SK-N-SH (cell line): ENCODE measurements at regions not wholly inside any gene's neighbourhood (a gene's known extent, or its start where the extent isn't known, plus 50 kb on each side); places are given as distances from the start of the nearest gene placed in this dataset.
"Not testable (repeated sequence)": the region's sequence is repeated elsewhere in the genome, so short reads cannot be mapped to it uniquely, and the experiment has no call there.

Experiments
- CTCF ChIP-seq: fragments of 200-600 bp; sonication (generic); IDR thresholded peaks from 2 replicates; pipeline ENCODE4 v1.6.1; 2017; ENCODE audit warnings: antibody characterized with exemption, mild to moderate bottlenecking, moderate library complexity
- EZH2phosphoT487 ChIP-seq: fragments of 200-600 bp; sonication (generic); IDR thresholded peaks from 2 replicates; pipeline ENCODE4 v1.6.1; 2017; ENCODE audit warnings: low read depth, mixed run types, mild to moderate bottlenecking, antibody characterized with exemption, moderate library complexity, borderline replicate concordance
- FOSL2 ChIP-seq: IDR thresholded peaks from 2 replicates; pipeline ENCODE4 v1.4.0; 2012; ENCODE audit warnings: low read depth, mild to moderate bottlenecking, moderate library complexity, borderline replicate concordance
- GABPA ChIP-seq: IDR thresholded peaks from 2 replicates; pipeline ENCODE4 v1.4.0; 2012; ENCODE audit warnings: low read depth, mild to moderate bottlenecking
- MAX ChIP-seq: IDR thresholded peaks from 2 replicates; pipeline ENCODE4 v1.4.0; 2012; ENCODE audit warnings: low read depth
- PBX3 ChIP-seq: IDR thresholded peaks from 2 replicates; pipeline ENCODE4; 2012
- POLR2AphosphoS5 ChIP-seq: IDR thresholded peaks from 2 replicates; pipeline ENCODE4 v1.6.1; 2012; ENCODE audit warnings: low read depth, low read length
- REST ChIP-seq: IDR thresholded peaks from 2 replicates; pipeline ENCODE4 v1.6.1; 2012; ENCODE audit warnings: mild to moderate bottlenecking, low read depth, low read length, moderate library complexity
- RFX5 ChIP-seq: IDR thresholded peaks from 2 replicates; pipeline ENCODE4 v1.6.1; 2012; ENCODE audit warnings: mild to moderate bottlenecking, improper control_type of control experiment, low read length
- TCF12 ChIP-seq: IDR thresholded peaks from 2 replicates; pipeline ENCODE4 v1.4.0; 2012
- USF2 ChIP-seq: fragments of 150-350 bp; IDR thresholded peaks from 2 replicates; pipeline ENCODE4 v1.6.1; 2017; ENCODE audit warnings: antibody characterized with exemption, low read length, low read depth, borderline replicate concordance

- not testable (repeated sequence) for TF ChIP-seq REST, USF2, CTCF, POLR2AphosphoS5, FOSL2, TCF12, MAX, RFX5, PBX3, EZH2phosphoT487, GABPA
Observed at GRCh38 chr1:29183-29582, 422.3 kb downstream of the OR4F29 start.
